Stimulated activated CD4-positive, alpha-beta T cell treated with anti-CD3 and anti-CD28 coated beads, Interleukin-12 subunit alpha, Interleukin-12 subunit beta, amount 100 ng/mL, for 24 hours (primary cell): ENCODE measurements at regions not wholly inside any gene's neighbourhood (a gene's known extent, or its start where the extent isn't known, plus 50 kb on each side); places are given as distances from the start of the nearest gene placed in this dataset.

ENCODE experiments used
- DNase-seq, 2 experiments: peaks; one replicate each; pipeline ENCODE4 v3.0.0-alpha.2; 2020; ENCODE audit warnings: low read depth in 2 of 2

GRCh38 chr15:62797171-62797570, 245.4 kb upstream of the TPM1 start:
- no peak for DNase-seq

GRCh38 chr15:62798536-62798935, 244.0 kb upstream of the TPM1 start:
- no peak for DNase-seq

- no peak for DNase-seq
Observed at GRCh38 chr15:62799037-62799436, 243.5 kb upstream of the TPM1 start.

- DNase-seq = no peak
Observed at GRCh38 chr15:62799919-62800318, 242.6 kb upstream of the TPM1 start.

- DNase-seq = no peak
Observed at GRCh38 chr15:62802612-62803011, 239.9 kb upstream of the TPM1 start.

- DNase-seq = no peak
Observed at GRCh38 chr15:62803856-62804400, 238.6 kb upstream of the TPM1 start.

GRCh38 chr15:62805502-62805901, 237.0 kb upstream of the TPM1 start:
- DNase-seq = no peak

- no peak for DNase-seq
Observed at GRCh38 chr15:62807539-62808130, 234.9 kb upstream of the TPM1 start.

GRCh38 chr15:62809115-62809967, 233.2 kb upstream of the TPM1 start:
- DNase-seq = no peak

- no peak for DNase-seq
Observed at GRCh38 chr15:62809968-62810260, 232.6 kb upstream of the TPM1 start.

GRCh38 chr15:62812515-62812835, 230.1 kb upstream of the TPM1 start:
- no peak for DNase-seq

GRCh38 chr15:62816342-62817069, 226.0 kb upstream of the TPM1 start:
- DNase-seq = no peak

GRCh38 chr15:62818691-62819090, 223.9 kb upstream of the TPM1 start:
- no peak for DNase-seq

GRCh38 chr15:62821384-62822131, 221.0 kb upstream of the TPM1 start:
- no peak for DNase-seq

- no peak for DNase-seq
Observed at GRCh38 chr15:62822228-62822627, 220.3 kb upstream of the TPM1 start.

- no peak for DNase-seq
Observed at GRCh38 chr15:62823561-62823960, 219.0 kb upstream of the TPM1 start.

- no peak for DNase-seq
Observed at GRCh38 chr15:62824111-62825015, 218.2 kb upstream of the TPM1 start.

GRCh38 chr15:62825191-62825590, 217.4 kb upstream of the TPM1 start:
- no peak for DNase-seq

- DNase-seq = no peak
Observed at GRCh38 chr15:62826561-62826960, 216.0 kb upstream of the TPM1 start.

- DNase-seq = no peak
Observed at GRCh38 chr15:62828364-62828763, 214.2 kb upstream of the TPM1 start.

GRCh38 chr15:62832231-62832630, 210.3 kb upstream of the TPM1 start:
- no peak for DNase-seq
